HG02885 (cell line): ENCODE measurements at regions not wholly inside any gene's neighbourhood (a gene's known extent, or its start where the extent isn't known, plus 50 kb on each side); places are given as distances from the start of the nearest gene placed in this dataset.
A peak's percentile ranks its signal among the peaks of the same experiment; 100 is the strongest.
"Not testable (repeated sequence)": the region's sequence is repeated elsewhere in the genome, so short reads cannot be mapped to it uniquely, and the experiment has no call there.

Source experiments
- ATAC-seq: cut with Tn5 transposase; IDR thresholded peaks from one replicate; pipeline ENCODE4 v1.9.1; 2021; ENCODE audit warnings: mild to moderate bottlenecking; ENCODE audit not compliant: unreplicated experiment, poor library complexity

DNA sequence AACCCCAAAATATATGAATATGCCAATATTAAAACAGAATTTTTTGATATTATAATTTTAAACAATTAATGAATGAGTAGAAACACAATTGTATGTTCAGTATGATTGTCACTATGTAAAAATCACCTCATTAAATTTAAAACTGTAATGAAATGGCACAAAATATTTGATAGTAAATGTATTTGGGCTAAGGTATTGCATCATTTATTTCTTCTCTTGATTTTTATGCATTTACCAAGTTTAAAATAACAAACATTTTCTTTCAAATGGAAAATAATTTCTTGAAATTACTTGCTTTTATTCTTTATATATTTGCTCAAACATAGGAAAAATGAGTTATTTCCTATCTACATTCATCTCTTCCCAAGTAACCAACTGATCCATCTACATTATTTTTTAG, 782.6 kb downstream of the KCNJ3 start:
- ATAC-seq, result no peak

DNA sequence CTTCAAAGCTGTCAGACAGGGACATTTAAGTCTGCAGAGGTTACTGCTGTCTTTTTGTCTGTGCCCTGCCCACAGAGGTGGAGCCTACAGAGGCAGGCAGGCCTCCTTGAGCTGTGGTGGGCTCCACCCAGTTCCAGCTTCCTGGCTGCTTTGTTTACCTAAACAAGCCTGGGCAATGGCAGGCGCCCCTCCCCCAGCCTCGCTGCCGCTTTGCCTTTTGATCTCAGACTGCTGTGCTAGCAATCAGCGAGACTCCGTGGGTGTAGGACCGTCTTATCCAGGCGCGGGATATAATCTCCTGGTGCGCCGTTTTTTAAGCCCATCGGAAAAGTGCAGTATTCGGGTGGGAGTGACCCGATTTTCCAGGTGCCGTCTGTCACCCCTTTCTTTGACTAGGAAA, 773.5 kb downstream of the KCNJ3 start:
- not testable (repeated sequence) for ATAC-seq

DNA sequence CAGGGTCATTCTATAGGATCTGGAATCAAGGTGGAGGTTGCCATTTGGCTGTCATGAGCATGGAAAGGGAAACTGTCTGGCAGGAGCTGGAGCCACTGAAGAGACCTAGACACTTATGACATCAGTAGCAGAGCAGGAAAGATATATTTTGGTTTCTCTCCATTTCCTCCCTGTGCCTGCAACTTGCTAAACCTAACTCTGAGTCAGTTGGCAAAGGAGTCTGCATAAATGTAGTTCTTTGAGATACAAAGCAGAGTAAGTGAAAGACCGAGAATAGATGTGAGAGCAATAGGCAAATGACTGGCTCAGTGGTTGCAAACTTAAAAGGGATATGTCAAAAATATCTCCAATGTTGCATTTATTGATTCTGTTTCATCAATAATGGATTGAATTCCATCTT, 757.7 kb downstream of the KCNJ3 start:
- no peak for ATAC-seq

DNA sequence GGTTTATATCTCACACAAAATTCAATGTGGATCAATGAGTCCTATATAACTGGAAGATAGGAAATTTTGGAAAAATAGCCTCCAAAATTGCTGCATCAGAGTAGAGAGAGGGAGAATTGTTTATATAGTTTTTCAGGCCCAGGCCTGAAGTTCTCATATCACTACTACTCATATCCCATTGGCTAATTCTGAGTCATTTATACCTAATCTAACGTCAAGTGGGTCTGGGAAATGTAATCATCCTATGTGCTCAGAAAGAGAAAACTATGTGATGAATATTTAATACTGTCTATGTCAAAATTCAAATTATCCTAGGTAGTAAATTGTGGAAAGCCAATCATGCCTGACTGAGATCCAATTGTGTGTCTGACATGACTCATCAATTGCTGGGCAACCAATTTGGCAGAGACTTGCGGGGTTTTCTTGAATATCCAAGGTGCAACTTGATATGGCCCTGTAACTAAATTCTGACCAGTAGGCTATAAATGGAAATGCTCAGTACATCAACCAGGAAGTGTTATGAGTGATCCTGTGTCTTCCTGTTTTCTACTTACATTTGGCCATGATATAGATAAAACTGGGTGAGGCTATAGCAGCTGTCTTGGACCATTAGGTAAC, 744.4 kb downstream of the KCNJ3 start:
- ATAC-seq, result no peak

DNA sequence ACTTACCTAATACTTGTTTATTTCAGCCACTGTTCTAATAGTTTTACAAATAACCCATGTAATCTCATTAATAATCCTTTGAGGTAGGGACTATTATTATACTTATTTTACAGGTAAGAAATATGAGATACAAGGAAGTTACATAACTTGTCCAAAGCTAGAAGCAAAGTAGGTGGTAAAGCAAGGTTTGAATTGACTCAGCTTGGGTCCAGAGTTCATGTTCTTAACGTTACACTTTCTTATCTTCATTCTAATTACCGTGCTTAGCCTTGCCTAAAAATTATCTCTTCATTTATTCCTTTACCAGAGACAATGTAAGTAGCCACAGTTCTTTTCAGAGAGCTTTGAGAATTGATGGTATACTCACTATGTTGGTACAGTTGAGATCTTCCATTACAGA, 743.6 kb downstream of the KCNJ3 start:
- no peak for ATAC-seq

DNA sequence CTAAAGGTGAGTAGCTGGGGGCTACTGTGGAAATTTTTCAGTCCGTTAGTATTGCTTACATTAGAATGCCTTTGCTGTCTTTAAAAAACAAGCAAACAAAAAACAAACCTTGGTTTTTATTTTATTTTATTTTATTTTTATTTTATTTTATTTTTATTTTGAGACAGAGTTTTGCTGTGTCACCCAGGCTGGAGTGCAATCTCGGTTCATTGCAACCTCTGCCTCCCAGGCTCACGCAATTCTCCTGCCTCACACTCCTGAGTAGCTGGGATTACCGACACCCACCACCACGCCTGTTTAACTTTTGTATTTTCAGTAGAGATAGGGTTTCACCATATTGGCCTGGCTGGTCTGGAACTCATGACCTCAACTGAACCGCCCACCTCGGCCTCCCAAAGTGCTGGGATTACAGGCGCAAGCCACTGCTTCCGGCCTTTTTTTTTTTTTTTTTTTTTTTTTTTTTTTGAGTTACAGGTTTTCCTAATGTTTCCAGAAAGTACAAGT, 732.6 kb downstream of the KCNJ3 start:
- no peak for ATAC-seq

DNA sequence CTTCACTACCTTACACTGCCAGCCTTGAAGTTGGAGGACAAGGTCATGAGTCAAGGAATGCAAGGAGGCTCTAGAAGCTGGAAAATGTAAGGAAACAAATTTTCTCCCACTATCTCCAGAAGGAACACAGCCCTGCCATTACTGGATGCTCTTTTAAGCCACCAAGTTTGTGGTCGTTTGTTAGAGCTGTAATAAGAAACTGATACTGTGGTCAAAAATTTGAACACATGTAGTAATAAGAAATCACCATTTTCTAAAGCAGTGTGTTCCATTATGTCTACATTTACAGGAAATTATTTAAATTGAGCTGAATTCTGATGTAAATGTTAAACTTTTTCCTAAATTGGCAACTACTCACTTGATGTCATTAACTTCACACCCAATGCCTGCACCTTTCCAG, 729.0 kb downstream of the KCNJ3 start:
- no peak for ATAC-seq

DNA sequence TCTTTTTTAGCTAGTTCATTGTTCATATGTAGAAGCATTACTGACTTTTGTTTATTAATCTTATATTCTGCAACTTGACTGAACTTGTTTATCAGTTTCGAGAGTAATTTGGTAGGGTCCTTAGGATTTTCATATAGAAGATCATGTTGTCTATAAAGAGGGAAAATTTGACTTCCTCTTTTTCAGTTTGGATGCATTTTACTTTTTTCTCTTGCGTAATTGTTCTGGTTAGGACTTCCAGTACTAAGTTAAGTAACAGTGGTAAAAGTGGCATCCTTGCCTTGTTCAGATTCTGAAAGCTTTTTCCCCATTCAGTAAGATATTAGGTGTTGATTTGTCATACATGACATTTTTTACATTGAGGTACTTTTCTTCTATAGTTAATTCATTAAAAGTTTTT, 726.0 kb downstream of the KCNJ3 start:
- ATAC-seq, result no peak

DNA sequence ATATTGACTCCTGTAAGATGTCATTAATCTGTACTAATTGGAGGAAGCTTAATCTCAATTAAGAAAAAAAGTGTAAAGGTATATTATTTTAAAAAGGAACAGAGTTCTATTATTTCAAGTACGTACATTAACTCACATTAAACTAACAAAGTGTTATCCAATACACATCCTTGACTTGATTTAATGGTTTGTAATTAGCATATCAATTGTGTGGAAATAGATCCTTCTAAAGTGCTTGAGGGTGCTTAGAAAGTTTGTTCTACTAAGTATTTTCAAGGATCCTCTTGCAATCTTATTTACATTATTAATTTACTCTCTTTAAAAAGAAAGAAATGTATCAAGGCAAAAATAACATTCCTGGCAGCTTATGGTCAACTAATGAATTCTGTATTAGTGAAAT, 720.3 kb downstream of the KCNJ3 start:
- ATAC-seq, result no peak

DNA sequence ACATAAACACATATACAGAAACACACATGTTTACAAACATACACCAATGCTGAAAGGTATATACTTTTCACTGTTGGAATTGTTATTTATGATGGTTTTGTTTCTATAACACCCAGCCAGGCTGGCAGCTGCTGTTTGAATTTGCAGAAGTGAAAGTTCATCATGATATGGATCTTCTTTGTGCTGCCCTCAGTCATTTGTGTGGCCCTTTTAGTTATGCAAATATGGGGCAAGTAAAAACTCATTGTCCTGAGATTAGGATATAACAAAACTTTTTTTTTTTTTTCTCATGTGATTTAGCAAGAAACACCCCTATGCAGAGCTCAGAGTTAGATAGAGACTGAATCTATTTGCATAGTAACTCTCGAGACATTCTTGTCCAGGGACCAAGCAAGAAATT, 714.1 kb downstream of the KCNJ3 start:
- peak; percentile 96 for ATAC-seq

DNA sequence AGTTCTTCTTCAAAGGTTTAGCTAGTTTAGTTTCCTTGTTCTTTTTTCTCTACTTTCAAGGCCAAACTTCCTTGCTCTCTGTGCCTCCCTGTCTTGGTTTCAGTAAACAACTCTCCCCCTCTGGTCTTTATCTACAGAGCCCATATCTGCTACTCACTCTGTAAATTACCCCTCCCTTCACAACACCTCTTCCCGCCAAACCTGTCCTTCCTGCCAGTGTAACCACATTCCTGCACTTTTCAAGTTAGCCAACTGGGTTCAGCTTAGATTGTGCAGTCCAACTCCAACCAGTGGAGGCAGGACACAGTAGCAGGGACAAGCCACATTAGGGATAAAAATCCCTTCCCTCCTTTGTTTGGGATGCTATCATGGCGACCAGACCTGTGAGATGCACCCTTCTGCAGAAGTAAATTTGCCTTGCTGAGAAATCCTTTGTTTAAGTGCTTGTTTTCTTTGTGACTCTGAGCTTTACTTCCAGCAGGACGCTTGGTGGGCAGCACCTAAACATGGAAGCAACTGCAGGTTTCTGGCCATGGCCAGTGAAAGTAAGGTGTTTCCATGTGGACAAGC, 706.0 kb downstream of the KCNJ3 start:
- ATAC-seq, result no peak

DNA sequence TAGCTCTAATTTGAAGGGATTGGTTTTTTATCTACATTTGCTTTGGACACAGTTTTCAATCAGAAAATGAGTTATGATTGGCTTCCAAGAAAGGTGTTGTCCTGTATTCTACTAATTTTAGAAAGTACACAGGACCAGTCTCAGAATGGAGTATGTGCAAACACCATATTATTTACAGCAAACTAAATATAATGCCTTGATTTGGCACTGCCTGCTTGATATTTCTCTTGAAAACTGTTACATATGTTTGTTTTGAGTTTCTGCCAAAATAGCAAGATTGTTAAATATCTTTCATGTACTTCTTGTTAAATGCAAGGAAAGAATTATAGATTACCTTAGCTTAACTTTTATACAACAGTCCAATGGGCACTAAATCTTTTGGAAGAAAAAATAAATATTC, 694.9 kb downstream of the KCNJ3 start:
- ATAC-seq, result no peak

DNA sequence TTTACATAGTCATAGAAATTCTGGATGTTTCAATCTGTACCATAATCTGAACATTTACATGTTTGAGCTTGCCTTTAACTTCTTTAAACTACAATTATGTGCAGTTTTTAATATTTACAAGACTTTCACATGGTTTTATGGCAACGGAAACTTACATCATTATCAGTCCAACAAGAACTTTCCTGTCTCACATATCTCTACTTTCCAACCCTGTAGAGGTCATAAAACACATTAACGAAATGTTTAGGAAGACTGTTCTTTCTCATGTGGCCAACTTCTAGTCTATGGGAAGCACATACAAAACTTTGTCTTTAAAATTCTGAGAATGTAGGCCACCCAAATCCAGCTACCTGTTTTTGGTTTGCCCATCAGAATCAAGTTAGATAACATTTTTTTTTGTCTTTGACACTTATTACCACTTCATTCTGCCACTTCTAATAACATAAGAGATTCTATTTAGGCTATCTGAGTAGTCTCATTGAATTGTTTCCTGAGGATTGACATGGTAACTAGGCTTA, 693.2 kb downstream of the KCNJ3 start:
- no peak for ATAC-seq

DNA sequence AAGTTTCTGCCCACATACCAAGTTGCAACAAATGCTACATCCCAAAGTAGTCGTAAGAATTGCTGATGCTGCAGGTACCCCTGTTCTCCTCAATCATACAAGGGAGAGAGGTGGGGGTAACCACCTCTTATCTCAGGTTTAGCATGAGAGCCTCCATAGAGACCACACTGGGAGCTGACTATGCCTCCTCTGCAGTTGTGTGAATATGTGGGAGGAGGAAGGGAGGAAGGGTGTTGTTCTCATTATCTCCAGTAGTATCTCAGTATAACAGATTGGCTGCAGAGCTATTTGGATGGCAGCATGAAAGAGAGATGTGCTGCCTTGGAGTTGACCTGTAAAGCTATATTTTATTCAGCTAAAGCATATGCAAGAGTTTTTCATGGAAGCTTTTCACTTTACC, 690.7 kb downstream of the KCNJ3 start:
- no peak for ATAC-seq

DNA sequence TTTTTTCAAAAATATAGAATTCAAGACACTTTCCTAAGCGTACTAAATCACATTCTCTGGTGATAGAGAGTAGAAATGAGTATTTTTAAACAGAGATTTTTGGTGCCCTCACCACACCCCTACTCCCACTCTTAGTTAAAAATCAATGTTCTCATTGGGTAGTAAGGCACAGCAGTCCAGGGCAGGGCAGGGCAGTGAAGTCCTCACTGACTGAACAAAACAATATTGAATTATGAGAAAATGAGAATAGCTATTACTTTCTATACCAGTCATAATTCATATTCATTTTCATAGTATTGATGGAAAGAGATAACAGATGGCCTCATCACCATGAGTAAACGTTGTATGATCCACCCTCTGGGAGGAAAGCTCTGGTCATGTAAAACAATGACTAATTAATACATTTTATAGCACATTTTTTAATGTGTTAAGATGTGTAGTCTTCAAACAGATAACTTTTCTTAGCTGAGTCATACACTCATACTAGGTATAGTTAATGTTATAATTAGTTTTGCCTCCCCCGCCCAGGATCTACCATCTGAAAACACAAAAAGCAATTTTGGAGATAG, 686.1 kb downstream of the KCNJ3 start:
- ATAC-seq, result no peak

DNA sequence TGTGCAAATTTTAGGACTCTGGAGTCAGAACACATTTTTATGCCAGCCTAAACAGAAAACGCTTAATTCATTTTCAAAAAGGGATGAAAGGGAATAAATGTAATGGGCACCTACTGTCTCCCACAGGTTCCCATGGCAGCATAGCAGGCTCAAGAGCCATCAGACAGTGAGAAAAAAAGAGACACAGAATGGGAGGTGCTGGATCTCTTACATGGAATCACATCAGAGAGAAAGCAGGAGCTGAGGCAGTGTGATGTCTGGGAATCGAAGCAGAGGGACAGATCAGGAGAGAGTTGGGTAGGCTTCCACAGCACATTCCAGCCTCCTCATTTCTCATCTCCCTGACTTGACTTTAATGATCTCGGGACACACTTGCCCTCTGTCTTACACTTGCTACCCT, 684.3 kb downstream of the KCNJ3 start:
- no peak for ATAC-seq

DNA sequence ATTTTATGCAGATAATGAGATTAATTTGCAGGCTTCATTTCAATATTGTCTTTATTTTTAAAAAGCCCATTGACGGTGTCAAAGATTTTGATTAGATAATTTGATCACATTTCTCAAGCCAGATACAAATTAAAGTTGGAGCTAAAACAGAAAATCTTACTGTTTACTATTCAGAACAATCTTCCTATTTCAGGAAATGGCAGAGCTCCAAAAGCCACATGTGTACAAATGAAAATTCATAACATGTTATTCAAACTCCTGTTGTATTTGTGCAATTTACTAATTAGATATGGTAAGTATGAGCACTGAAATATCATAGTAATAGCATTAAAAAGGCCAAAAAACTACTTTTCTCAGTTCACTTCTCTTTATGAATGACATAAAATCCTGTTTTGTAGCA, 682.9 kb downstream of the KCNJ3 start:
- no peak for ATAC-seq

DNA sequence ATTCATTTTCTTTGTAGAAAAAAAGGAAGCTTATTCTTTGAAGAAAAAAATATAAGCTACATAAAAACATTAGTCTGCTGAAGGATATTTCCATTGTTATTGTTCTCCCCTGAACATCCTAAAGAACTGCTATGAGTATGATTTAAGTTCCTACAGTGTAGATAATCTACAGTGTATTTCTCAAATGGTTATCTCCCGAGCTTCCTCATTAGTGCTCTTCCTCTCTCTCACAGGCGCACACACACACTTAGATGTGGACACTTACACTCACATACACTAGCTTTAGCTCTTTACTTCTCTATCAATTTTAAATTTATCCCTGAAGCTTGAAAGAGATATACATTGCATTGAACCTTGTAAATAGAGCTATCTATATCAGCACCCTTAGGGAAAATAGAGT, 681.0 kb downstream of the KCNJ3 start:
- ATAC-seq, result no peak

DNA sequence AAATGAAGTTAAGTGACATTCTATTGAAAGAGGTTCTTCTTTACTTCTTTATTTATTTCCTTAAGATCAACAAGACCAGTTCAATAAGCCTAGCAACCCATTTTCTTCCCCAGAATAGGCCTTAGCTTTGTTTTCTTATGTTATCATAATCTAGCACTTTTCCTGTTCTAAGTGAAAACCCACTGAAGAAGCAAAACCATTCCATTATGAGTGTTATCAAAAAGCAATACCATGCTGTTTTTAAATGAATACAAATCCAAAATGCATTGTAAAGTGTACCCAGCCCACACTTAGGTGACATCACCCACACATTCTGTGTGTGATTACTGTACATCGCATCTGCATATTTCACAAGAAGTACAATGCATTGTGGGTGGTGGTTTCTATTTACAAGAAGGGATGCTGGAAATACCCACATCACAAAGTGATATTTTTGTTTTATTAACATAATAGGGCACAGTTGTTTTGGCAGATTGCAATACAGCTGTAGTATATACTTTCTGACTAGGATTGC, 679.5 kb downstream of the KCNJ3 start:
- ATAC-seq, result peak; percentile 57

DNA sequence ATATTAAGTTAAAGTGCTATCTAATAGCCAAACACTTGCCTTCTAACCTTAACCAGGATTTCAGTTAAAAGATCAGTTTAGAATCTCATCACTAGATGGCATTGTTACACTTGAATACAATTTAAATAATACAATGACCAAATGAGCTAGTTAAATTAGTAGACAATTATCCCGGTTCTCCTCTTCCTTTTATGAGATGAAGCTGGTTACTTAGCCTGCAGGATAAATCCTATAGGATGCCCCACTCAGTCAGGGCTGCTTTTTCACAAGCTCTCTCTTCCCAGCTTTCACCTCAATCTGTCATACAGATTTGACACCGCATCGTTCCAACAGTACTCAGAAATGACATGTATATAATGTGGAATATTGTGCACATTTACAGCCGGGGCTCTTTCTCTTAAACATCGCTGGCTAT, 678.8 kb downstream of the KCNJ3 start:
- ATAC-seq, result peak; percentile 58

DNA sequence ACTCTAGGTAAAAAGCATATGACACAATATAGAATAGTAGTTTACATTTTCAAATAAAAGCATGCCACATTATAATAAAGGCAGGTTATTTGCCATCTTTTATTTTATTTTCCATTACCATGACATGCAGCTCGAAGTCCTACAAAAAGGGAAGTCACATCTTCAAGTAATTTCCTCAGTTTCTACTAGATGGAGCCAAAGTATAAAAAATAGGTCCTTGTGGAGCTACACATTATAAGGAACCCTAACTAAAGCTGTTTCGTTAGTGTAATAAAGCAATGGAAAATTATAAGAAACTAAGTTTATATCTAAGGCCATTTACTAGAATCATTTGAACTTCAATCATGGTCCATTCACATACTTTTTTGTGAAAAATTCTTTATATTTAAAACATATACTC, 674.5 kb downstream of the KCNJ3 start:
- ATAC-seq, result no peak

DNA sequence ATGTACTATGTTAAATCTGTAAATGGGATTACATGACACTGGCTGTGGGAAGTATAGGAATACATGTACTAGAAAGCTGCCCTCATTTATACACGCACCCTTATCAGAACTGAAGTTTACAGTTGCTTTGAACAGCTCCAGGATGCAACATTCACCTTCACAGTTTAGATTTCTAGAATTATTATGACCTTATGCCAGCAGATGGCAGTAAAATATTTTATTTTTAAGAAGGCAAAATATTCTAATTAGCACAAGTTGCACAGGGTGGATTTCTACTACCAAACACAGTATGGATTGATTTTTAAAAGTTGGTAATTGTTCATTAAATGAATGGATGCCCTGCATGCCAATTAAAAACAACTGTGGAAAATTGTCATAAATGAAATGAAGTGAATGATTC, 670.4 kb downstream of the KCNJ3 start:
- ATAC-seq, result peak; percentile 65
